ENCODE measurements at regions not wholly inside any gene's neighbourhood (a gene's known extent, or its start where the extent isn't known, plus 50 kb on each side); places are given as distances from the start of the nearest gene placed in this dataset.

- Histone ChIP-seq H3K9ac (ENCODE audit: insufficient read depth in 1 of 2, low read length in 2 of 2) (no peak overlapping the region), H3K4me3 (no peak overlapping the region), H3K27me3 (ENCODE audit: control insufficient read depth in 3 of 3, insufficient read depth in 3 of 3, low read length in 2 of 3) (no peaks in the 10 kb centered on the region), H3K36me3 (ENCODE audit: control insufficient read depth in 4 of 4, insufficient read depth in 4 of 4, low read length in 4 of 4) (no peaks in the 10 kb centered on the region), H3K9me3 (ENCODE audit: control insufficient read depth in 4 of 4, insufficient read depth in 3 of 4, low read length in 3 of 4) (no peaks in the 10 kb centered on the region), H3K4me1 (ENCODE audit: control insufficient read depth in 5 of 5, insufficient read depth in 5 of 5, low read length in 5 of 5) (no peaks in the 10 kb centered on the region), H3K27ac (ENCODE audit: low read depth in 1 of 2, low read length in 1 of 2) (no peak overlapping the region)
- ATAC-seq (ENCODE audit: insufficient read depth, low FRiP score) (no peak), DNase-seq (no peak)
- TF ChIP-seq CTCF (IDR thresholded peaks at IDR 0.05; ENCODE audit: control extremely low read depth, extremely low read depth): no peak
Observed at GRCh38 chr2:186024921-186025320, 286.3 kb downstream of the FSIP2 start.

GRCh38 chr2:186027922-186028321, 289.3 kb downstream of the FSIP2 start:
- no peak overlapping the region for H3K9ac ChIP-seq (ENCODE audit: insufficient read depth in 1 of 2, low read length in 2 of 2)
- no peak overlapping the region for H3K27ac ChIP-seq (ENCODE audit: low read depth in 1 of 2, low read length in 1 of 2)
- H3K4me1 ChIP-seq (ENCODE audit: control insufficient read depth in 5 of 5, insufficient read depth in 5 of 5, low read length in 5 of 5): no peaks in the 10 kb centered on the region
- ATAC-seq (ENCODE audit: insufficient read depth, low FRiP score) (no peak), DNase-seq (no peak)
- 85 to 94% methylated on average over 2 of the region's 2 CpGs for WGBS, 2 donors
- no peaks in the 10 kb centered on the region for H3K27me3 ChIP-seq (ENCODE audit: control insufficient read depth in 3 of 3, insufficient read depth in 3 of 3, low read length in 2 of 3)
- no peaks in the 10 kb centered on the region for H3K9me3 ChIP-seq (ENCODE audit: control insufficient read depth in 4 of 4, insufficient read depth in 3 of 4, low read length in 3 of 4)
- no peak for TF ChIP-seq CTCF (IDR thresholded peaks at IDR 0.05; ENCODE audit: control extremely low read depth, extremely low read depth)
- H3K36me3 ChIP-seq (ENCODE audit: control insufficient read depth in 4 of 4, insufficient read depth in 4 of 4, low read length in 4 of 4): no peaks in the 10 kb centered on the region
- no peak overlapping the region for H3K4me3 ChIP-seq

GRCh38 chr2:186031229-186031628, 292.6 kb downstream of the FSIP2 start:
- no peaks in the 10 kb centered on the region for H3K36me3 ChIP-seq (ENCODE audit: control insufficient read depth in 4 of 4, insufficient read depth in 4 of 4, low read length in 4 of 4)
- 77% methylated on average over 1 of the region's 1 CpG for WGBS, 2 donors
- no peaks in the 10 kb centered on the region for H3K27me3 ChIP-seq (ENCODE audit: control insufficient read depth in 3 of 3, insufficient read depth in 3 of 3, low read length in 2 of 3)
- H3K27ac ChIP-seq (ENCODE audit: low read depth in 1 of 2, low read length in 1 of 2): no peak overlapping the region
- no peaks in the 10 kb centered on the region for H3K4me1 ChIP-seq (ENCODE audit: control insufficient read depth in 5 of 5, insufficient read depth in 5 of 5, low read length in 5 of 5)
- no peak for ATAC-seq (ENCODE audit: insufficient read depth, low FRiP score)
- H3K9ac ChIP-seq (ENCODE audit: insufficient read depth in 1 of 2, low read length in 2 of 2): no peak overlapping the region
- DNase-seq: no peak
- no peak overlapping the region for H3K4me3 ChIP-seq
- H3K9me3 ChIP-seq (ENCODE audit: control insufficient read depth in 4 of 4, insufficient read depth in 3 of 4, low read length in 3 of 4): no peaks in the 10 kb centered on the region
- TF ChIP-seq CTCF (IDR thresholded peaks at IDR 0.05; ENCODE audit: control extremely low read depth, extremely low read depth): no peak

GRCh38 chr2:186032102-186032738, 293.6 kb downstream of the FSIP2 start:
- DNase-seq: peak in 1 of 3 donors; percentile 6
- no peaks in the 10 kb centered on the region for H3K4me1 ChIP-seq (ENCODE audit: control insufficient read depth in 5 of 5, insufficient read depth in 5 of 5, low read length in 5 of 5)

More at GRCh38 chr2:186032102-186032738, 293.6 kb downstream of the FSIP2 start:
- Histone ChIP-seq H3K27me3 (ENCODE audit: control insufficient read depth in 3 of 3, insufficient read depth in 3 of 3, low read length in 2 of 3) (no peaks in the 10 kb centered on the region), H3K9me3 (ENCODE audit: control insufficient read depth in 4 of 4, insufficient read depth in 3 of 4, low read length in 3 of 4) (no peaks in the 10 kb centered on the region), H3K36me3 (ENCODE audit: control insufficient read depth in 4 of 4, insufficient read depth in 4 of 4, low read length in 4 of 4) (no peaks in the 10 kb centered on the region), H3K27ac (ENCODE audit: low read depth in 1 of 2, low read length in 1 of 2) (no peak overlapping the region), H3K9ac (ENCODE audit: insufficient read depth in 1 of 2, low read length in 2 of 2) (no peak overlapping the region), H3K4me3 (no peak overlapping the region)
- 98% methylated on average over 2 of the region's 2 CpGs for WGBS, 2 donors
- ATAC-seq (ENCODE audit: insufficient read depth, low FRiP score): no peak
- TF ChIP-seq CTCF (IDR thresholded peaks at IDR 0.05; ENCODE audit: control extremely low read depth, extremely low read depth): no peak

Measured in lung (tissue), 11 donors.